ENCODE measurements at regions not wholly inside any gene's neighbourhood (a gene's known extent, or its start where the extent isn't known, plus 50 kb on each side); places are given as distances from the start of the nearest gene placed in this dataset.

DNA sequence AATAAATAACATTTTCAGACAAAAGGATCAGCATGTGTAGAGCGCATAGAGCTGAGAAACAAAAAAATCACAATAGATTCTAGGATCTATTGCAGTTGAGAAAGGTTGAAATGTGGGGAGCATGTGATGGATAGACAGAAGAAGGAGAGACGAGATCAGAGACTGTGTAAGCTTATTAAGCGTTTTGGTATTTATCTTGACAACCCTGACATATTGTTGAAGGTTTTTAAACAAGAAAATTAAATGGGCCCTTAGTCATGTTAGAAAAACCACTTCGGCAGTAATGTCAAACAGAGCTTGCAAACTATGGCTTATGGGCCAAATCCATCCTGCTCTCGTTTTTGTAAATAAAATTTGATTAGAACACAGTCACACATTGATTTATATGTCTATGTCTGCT is 200.5 kb upstream of the KLF4 start (continued):
- TF ChIP-seq, protein P1, sequence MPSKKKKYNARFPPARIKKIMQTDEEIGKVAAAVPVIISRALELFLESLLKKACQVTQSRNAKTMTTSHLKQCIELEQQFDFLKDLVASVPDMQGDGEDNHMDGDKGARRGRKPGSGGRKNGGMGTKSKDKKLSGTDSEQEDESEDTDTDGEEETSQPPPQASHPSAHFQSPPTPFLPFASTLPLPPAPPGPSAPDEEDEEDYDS (CRISPR knock-in tag; IDR thresholded peaks at IDR 0.05) = no peak

DNA sequence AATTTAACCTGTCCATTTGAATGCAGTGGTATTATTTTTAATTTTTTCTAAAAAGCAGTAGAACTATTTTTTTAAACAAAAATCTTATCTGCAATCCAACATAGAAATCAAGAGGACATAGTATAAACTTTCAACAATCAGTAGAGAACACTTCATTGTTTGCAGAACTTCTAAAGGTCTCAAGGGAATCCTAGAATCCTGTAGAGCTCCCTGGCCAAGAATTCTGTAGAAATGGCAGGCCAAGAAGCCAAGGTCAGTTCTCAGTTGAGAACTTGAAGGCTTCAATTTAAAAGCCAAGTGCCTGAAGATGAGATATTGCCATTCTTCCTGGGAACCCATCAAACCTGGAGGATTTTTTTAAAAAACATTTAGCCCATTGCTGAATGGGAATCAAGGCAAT is 199.2 kb upstream of the KLF4 start:
- H3K4me3 ChIP-seq (replicated peaks in 1 of 3; ENCODE audit: insufficient read depth in 1 of 3, low read depth in 2 of 3, low read length in 3 of 3) = no peak overlapping the region
- no peaks in the 10 kb centered on the region for H3K9me3 ChIP-seq (ENCODE audit: low read length)
- no peaks in the 10 kb centered on the region for H3K27me3 ChIP-seq (ENCODE audit: control insufficient read depth in 1 of 2, insufficient read depth in 2 of 2, low read length in 2 of 2)
- intact Hi-C loops (cut with micrococcal nuclease; ENCODE audit: unreplicated experiment) = no loop called here
- ChIA-PET POLR2A (no interaction called here), CTCF (ENCODE audit: low intra/inter-chr PET ratio, low total read pairs) (no interaction called here)
- no peak for FAIRE-seq
- no peak for ATAC-seq
- H3K27ac ChIP-seq (ENCODE audit: extremely low read length, insufficient read depth, low read length) = no peak overlapping the region
- H2AFZ ChIP-seq (ENCODE audit: low read length) = no peak overlapping the region
- H3K36me3 ChIP-seq (replicated peaks in 1 of 2; ENCODE audit: control insufficient read depth in 1 of 2, insufficient read depth in 2 of 2, low read length in 2 of 2) = no peaks in the 10 kb centered on the region
- no peaks in the 10 kb centered on the region for H4K20me1 ChIP-seq (ENCODE audit: insufficient read depth, low read length)
- DNase-seq (ENCODE audit: low spot score) = no peak
- no peaks in the 10 kb centered on the region for H3K79me2 ChIP-seq (ENCODE audit: insufficient read depth, low read length)
- in situ Hi-C loops (cut with HindIII; ENCODE audit: extremely low pct_ligation_motif_present, low pct_unique_long_range_greater_than_20kb) = no loop called here
- BruUV-seq (replicated peaks) = no TSS peak
- no peaks in the 10 kb centered on the region for H3K4me1 ChIP-seq (ENCODE audit: insufficient read depth, low read length)
- H3K9ac ChIP-seq (ENCODE audit: insufficient read depth, low read depth, low read length) = no peak overlapping the region
- no peak overlapping the region for H3K4me2 ChIP-seq (ENCODE audit: low read depth, low read length)
- TF ChIP-seq DR1 (CRISPR knock-in tag; IDR thresholded peaks at IDR 0.05) (no peak), MAFF (IDR thresholded peaks at IDR 0.05; ENCODE audit: low read depth, low read length) (no peak), NFE2 (CRISPR knock-in tag; IDR thresholded peaks at IDR 0.05) (no peak), POLR2A (IDR thresholded peaks at IDR 0.05; ENCODE audit: insufficient read depth in 1 of 2, low read depth in 2 of 2, low read length in 2 of 2) (no peak), ZMYM3 (CRISPR knock-in tag; IDR thresholded peaks at IDR 0.05) (no peak), ZNF251 (CRISPR knock-in tag; IDR thresholded peaks at IDR 0.05) (no peak), MIXL1 (CRISPR knock-in tag; IDR thresholded peaks at IDR 0.05) (no peak), GATAD2A (CRISPR knock-in tag; IDR thresholded peaks at IDR 0.05) (no peak), TBP (CRISPR knock-in tag; IDR thresholded peaks at IDR 0.05) (no peak), ZNF432 (CRISPR knock-in tag; IDR thresholded peaks at IDR 0.05; ENCODE audit: borderline replicate concordance) (no peak)
- TF ChIP-seq, protein P2, sequence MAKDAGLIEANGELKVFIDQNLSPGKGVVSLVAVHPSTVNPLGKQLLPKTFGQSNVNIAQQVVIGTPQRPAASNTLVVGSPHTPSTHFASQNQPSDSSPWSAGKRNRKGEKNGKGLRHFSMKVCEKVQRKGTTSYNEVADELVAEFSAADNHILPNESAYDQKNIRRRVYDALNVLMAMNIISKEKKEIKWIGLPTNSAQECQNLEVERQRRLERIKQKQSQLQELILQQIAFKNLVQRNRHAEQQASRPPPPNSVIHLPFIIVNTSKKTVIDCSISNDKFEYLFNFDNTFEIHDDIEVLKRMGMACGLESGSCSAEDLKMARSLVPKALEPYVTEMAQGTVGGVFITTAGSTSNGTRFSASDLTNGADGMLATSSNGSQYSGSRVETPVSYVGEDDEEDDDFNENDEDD (CRISPR knock-in tag; IDR thresholded peaks at IDR 0.05; ENCODE audit: borderline replicate concordance) = no peak
- TF ChIP-seq, protein P3, sequence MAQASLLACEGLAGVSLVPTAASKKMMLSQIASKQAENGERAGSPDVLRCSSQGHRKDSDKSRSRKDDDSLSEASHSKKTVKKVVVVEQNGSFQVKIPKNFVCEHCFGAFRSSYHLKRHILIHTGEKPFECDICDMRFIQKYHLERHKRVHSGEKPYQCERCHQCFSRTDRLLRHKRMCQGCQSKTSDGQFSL (CRISPR knock-in tag; IDR thresholded peaks at IDR 0.05) = no peak
- TF ChIP-seq, protein P1 (CRISPR knock-in tag; IDR thresholded peaks at IDR 0.05) = no peak
- TF ChIP-seq, protein P4, sequence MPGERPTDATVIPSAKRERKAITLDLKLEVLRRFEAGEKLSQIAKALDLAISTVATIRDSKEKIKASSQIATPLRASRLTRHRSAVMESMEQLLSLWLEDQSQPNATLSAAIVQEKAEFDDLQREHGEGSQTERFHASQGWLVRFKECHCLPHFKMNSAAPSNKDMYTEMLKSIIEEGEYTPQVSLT (CRISPR knock-in tag; IDR thresholded peaks at IDR 0.05; ENCODE audit: borderline replicate concordance, low read depth) = no peak
- TF ChIP-seq, protein P5, sequence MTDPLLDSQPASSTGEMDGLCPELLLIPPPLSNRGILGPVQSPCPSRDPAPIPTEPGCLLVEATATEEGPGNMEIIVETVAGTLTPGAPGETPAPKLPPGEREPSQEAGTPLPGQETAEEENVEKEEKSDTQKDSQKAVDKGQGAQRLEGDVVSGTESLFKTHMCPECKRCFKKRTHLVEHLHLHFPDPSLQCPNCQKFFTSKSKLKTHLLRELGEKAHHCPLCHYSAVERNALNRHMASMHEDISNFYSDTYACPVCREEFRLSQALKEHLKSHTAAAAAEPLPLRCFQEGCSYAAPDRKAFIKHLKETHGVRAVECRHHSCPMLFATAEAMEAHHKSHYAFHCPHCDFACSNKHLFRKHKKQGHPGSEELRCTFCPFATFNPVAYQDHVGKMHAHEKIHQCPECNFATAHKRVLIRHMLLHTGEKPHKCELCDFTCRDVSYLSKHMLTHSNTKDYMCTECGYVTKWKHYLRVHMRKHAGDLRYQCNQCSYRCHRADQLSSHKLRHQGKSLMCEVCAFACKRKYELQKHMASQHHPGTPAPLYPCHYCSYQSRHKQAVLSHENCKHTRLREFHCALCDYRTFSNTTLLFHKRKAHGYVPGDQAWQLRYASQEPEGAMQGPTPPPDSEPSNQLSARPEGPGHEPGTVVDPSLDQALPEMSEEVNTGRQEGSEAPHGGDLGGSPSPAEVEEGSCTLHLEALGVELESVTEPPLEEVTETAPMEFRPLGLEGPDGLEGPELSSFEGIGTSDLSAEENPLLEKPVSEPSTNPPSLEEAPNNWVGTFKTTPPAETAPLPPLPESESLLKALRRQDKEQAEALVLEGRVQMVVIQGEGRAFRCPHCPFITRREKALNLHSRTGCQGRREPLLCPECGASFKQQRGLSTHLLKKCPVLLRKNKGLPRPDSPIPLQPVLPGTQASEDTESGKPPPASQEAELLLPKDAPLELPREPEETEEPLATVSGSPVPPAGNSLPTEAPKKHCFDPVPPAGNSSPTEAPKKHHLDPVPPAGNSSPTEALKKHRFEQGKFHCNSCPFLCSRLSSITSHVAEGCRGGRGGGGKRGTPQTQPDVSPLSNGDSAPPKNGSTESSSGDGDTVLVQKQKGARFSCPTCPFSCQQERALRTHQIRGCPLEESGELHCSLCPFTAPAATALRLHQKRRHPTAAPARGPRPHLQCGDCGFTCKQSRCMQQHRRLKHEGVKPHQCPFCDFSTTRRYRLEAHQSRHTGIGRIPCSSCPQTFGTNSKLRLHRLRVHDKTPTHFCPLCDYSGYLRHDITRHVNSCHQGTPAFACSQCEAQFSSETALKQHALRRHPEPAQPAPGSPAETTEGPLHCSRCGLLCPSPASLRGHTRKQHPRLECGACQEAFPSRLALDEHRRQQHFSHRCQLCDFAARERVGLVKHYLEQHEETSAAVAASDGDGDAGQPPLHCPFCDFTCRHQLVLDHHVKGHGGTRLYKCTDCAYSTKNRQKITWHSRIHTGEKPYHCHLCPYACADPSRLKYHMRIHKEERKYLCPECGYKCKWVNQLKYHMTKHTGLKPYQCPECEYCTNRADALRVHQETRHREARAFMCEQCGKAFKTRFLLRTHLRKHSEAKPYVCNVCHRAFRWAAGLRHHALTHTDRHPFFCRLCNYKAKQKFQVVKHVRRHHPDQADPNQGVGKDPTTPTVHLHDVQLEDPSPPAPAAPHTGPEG (CRISPR knock-in tag; IDR thresholded peaks at IDR 0.05) = no peak

All from HepG2 (cell line).